Limb (tissue), 2 donors: ENCODE measurements at regions not wholly inside any gene's neighbourhood (a gene's known extent, or its start where the extent isn't known, plus 50 kb on each side); places are given as distances from the start of the nearest gene placed in this dataset.
A peak's percentile ranks its signal among the peaks of the same experiment; 100 is the strongest.

Source experiments
- DNase-seq, 2 donors: peaks; one replicate each; pipeline ENCODE4 v3.0.0-alpha.2; 2016; ENCODE audit errors: extremely low spot score in 2 of 2

DNA sequence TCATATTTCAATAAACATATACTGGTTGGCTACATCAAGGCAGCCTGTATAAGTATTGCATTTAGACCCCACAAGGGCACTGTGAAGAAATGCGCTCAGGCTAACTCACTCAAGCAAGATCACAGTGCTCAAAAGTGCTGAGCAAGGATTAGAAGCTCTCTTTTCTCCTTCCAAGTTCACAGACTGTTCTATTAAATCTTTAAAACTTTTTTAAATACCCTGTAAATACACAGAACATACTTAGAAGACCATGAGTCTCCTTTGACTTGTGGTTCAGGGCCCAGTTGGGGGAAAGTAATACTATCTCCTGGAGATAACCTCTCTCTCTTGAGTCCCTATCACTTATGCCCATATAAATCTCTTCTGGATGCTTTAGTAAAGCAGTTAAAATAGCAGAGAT is 152.9 kb downstream of the SP3 start:
- no peak for DNase-seq

- no peak for DNase-seq
These were observed 150.9 kb downstream of the SP3 start for GRCh38 chr2:173814306-173814705.

DNA sequence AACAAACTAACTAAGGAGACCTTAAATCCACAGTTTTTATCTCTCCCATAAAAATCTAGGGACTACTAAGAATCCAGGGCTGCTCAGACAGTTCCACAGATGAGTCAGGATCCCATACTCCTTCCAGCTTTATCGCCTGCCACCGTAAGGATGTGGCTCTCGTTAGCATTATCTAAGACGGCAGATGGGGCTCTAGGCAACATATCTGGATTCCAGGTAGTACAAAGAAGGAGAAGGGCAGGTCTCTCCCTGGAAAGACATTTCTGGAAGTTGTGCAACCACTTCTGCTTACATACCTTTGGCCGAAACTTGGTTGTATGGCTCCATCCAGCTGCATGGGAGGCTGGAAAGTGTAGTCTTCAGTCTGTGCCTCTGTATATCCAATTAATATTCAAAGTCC is 149.4 kb downstream of the SP3 start:
- no peak for DNase-seq

GRCh38 chr2:173817582-173817981 is 147.6 kb downstream of the SP3 start:
- DNase-seq, result no peak

GRCh38 chr2:173818285-173818684 is 146.9 kb downstream of the SP3 start:
- DNase-seq, result no peak

DNA sequence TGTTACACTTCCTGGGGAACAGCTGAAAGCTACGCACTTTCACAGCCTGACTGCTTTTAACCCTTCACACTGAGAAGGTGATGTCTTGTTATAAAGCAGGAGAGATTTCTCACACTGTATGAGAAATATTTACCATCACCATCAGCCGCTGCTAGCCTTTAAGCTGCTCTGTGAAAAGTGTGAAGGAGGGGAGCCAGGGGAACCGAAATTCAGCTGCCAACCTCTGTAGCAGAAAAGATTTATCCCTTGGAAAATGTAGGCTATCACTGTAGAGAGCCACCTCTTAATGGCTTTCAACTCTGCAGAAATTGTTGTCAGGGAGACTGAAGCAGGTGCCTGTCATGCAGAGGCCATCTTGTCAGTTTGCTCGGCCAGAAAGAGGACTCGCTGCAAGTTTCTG is 145.3 kb downstream of the SP3 start:
- no peak for DNase-seq

DNA sequence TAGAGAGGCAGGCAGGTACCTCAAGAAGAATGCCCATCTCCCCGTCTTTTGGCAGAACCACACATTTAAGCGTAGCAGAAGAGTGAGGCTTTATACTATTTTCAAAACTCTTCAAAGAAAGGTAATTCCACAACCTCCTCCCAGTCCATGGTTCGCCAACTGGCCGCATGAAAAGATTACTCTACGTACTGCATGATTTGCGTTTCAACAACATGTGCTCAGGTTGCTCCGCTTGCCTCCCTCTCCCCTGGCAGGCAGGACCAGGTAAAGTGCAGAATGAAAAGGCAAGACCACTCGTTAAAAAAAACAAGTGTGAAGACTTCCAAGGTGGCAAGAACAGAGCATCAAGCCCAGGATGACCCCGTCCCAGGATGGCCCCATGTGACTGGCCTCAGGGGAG is 143.7 kb downstream of the SP3 start:
- no peak for DNase-seq

- DNase-seq, result no peak
These were observed 142.2 kb downstream of the SP3 start for GRCh38 chr2:173822889-173823542.

DNA sequence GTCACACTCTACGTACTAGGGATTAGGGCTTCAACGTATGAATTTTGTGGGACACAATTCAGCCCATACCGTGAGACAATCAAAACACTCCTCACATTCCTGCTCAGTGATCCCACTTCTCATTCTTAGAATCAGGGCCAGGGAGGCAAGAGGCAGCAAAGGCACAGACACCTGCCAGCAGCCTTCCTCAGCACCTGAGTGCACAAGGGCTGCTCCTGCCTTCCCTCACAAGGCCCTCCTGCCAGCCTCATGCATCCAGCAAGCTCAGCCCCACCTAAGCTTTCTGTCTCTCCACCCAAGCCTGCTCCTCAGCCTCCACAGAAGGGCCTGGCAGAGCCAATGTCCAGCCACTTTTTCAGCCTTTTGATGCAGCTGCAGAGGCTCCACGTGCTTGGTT is 141.6 kb downstream of the SP3 start:
- no peak for DNase-seq

DNA sequence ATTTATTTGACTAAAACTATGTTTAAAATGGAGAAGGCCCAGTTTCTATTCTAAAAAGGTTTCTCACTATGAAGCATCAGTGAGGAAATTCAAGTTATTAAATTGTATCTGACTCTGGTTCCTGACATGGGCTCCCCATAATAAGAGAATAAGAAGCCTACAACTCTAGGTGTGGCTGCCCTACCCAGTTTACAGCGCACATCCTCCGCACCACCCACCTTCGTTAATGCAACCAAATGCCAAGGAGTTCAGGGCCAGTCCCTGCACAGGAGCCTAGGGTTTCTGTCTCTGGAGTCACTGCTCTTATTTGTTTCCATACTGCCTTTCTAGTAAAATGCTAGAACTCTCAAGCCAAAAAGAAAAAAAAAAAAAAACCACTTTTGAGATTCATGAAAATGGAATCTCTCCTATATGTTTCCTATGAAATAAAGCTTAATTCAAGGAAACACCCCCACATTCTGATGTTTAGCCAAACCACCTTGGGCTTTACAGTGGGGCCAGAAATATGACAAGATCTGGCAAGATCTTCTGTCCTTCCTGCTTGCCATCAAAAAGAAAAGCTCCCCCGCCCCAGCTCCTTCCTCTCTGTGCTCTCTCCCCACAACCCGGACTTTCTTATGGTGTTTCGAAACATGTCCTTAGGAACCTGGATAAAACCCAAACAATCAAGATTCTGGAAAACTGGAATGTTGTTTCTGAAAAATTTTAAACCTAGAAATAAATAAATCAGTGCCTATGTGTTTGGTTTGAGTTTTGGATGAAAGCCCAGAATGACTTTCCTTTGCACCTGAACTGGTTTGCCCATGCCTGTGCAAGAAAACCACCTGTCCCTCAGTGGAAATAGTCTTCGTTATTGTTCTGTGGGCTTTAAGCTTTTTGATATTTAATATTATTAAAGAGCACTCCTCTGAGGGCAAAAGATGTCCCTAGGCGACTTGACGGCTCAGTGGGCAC is 136.7 kb downstream of the SP3 start:
- peak in 1 of 2 donors; percentile 2 for DNase-seq

DNA sequence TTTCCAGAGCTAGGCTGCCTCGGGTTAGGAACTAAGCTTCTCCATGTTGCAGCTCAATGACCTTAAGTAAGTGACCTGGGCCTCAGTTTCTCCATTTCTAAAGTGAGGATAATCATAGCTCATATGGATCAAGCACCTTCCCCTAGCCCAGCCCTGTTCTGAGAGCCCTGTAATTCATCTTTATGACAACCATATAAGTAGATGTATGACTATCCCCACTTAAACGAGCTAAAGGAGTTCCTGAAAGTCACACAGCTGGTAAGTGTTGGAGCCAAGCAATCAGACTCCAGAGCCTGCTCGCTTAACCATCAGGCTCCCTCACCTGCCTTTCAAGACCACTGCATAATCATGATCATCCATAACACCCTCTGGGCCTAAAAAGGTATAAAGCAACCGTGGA is 135.4 kb downstream of the SP3 start:
- no peak for DNase-seq

DNA sequence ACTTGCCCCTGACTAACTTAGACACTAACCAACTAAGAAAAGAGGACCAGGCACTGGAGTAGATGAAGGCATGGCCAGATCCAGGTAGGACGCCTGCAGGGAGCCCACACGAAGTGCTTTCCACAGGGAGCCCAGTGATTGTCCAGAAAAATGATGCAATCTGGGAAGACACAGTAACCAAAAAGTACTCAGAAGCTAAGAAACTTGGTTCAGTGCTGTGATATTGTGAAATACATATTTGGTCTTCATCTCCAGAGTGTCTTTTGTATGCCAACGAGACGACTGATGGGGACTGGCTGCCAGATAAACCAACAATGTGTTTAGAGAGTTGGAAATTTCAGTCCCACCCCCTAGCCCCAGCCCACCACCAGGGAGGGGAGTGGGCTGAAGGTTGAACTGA is 135.0 kb downstream of the SP3 start:
- DNase-seq, result no peak

DNA sequence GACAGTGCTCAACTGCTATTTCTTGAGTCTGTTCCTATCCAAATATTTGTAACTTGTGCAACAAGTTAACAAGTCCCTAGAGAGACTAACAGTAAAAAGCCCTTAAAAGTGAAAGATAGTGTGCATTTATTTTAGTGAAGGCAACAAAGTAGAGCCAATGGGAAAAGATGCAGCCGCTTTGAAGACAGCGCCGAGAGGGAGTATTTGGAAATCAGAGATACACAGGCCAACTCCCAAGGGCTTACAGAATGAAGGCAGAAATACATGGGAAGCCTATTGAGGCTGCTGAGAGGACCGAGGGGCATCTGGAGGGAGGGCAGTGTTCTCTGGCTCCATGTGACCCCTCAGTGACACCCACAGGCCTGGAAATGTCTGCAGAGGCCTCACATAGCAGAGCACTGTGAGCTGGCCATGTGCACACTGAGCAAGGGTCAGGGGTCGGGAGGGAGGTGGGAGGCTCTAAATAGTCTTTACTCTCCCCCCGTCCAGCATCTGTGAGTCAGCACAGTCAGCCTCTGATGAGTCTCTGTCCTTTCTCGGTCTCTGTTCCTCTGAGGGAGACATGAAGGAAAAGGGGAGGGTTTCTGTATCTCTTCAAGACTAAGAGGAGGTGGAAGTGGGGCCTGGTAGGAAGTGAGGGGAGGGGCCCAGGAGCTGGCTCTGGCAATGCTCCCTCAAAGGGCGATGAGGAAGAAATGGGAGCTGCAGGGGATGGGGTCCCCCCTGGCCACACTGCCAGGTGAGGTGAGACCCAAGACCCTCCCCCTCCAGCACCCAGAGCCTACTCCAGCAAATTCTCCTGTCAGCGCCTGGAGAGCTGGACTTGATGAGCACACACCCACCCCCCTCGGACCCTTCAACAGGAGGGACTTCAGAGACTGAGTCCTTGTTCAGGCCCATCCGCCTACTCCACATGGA is 133.6 kb downstream of the SP3 start:
- peak; percentile 36 to 58 for DNase-seq

DNA sequence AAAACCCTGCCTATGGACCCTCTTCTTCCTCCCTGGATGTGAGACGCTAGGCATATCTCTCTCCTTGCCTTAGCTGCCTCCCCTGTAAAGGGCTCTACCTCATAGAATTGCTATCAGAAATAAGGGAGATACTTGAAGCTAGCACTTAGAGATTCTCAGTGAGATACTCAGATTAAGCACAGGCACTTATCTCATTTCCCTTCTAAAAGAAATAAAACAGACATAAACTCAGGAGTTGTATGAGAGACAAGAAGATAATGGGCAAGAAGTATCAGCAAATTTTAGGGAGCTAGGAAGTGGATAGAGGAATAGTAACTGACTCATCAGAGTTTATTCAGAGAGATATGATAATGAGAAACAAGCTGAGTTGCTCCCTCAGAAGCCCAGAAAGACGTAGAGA is 131.0 kb downstream of the SP3 start:
- DNase-seq, result no peak

DNA sequence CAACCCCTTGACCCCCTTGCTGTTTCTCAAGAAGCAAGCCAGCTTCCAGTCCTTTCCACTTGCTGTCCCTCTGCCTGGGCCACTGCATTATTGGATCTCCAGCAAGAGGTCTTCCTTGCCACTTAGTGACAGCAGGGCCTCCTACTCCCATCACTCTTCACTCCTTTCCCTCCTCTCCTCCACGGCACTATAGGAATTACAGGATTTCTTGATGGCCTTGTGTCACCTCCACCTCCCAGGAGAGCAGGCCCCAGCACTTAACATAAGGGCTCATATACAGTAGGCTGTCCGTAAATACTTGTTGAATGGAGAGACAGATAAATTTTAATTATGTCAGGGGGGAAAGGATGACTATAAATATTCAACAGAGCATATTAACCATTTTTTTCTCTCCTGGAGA is 129.4 kb downstream of the SP3 start:
- no peak for DNase-seq

DNA sequence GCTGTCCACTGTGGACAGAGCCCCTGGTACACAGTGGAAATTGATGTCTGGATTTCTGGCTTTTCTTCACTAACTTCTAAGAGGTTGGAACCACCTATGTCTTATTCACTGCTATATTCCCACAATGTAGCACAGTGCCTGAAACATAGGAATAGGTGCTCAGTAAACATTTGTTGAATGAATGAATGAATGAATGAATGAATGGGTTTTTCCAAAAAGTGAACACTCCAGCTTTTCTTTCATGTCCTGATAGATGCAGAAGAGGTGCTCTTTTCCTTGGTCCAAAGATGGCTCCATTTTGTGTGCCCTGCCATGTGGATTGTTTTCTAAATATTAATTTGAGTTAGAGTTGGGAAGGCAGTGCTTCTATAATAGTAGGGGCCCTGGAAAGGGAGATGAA is 124.1 kb downstream of the SP3 start:
- DNase-seq, result no peak

DNA sequence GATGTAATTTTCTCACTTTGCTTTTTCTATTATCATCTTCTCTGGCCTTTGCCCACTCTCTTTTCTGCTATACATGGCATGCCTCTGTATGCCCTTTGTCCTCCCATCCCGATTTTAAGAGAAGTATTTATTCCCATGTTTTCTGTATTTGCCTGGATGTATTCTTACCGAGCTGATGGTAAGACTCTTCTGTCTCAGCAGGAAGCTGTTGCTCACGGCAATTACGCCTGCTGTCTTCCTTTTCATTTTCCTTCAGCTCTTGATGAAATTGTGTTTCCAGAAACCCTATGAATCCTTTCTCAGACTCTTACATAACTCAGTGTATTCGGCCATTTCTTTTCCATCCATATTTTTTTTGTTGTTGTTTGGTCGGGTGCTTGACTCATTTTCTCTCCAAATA is 121.6 kb downstream of the SP3 start:
- DNase-seq, result no peak

- DNase-seq, result peak in 1 of 2 donors; percentile 47
These were observed 114.0 kb downstream of the SP3 start for GRCh38 chr2:173851141-173851641.

GRCh38 chr2:173854141-173854540 is 111.0 kb downstream of the SP3 start:
- no peak for DNase-seq

DNA sequence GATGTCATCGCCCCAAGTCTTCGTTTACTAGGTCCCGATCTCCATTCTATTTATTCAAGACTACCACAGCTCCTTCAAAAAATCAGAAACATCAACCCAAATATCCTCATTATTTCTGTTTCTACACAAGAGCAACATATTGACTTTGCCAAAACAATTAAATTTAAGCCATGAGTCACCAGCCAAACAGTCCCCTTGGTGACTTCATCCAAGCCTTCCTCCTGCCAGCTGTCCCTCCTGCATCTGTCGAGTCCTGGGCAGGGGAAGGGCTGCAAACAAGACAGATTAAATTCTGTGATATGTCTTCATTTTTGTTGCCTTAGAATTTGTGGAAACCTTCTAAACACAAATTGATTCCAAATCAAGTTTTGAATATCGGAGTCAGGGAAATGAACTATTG is 110.3 kb downstream of the SP3 start:
- DNase-seq, result peak in 1 of 2 donors; percentile 60

- no peak for DNase-seq
These were observed 109.5 kb downstream of the SP3 start for GRCh38 chr2:173855661-173856060.
